ENCODE measurements at regions not wholly inside any gene's neighbourhood (a gene's known extent, or its start where the extent isn't known, plus 50 kb on each side); places are given as distances from the start of the nearest gene placed in this dataset.

DNA sequence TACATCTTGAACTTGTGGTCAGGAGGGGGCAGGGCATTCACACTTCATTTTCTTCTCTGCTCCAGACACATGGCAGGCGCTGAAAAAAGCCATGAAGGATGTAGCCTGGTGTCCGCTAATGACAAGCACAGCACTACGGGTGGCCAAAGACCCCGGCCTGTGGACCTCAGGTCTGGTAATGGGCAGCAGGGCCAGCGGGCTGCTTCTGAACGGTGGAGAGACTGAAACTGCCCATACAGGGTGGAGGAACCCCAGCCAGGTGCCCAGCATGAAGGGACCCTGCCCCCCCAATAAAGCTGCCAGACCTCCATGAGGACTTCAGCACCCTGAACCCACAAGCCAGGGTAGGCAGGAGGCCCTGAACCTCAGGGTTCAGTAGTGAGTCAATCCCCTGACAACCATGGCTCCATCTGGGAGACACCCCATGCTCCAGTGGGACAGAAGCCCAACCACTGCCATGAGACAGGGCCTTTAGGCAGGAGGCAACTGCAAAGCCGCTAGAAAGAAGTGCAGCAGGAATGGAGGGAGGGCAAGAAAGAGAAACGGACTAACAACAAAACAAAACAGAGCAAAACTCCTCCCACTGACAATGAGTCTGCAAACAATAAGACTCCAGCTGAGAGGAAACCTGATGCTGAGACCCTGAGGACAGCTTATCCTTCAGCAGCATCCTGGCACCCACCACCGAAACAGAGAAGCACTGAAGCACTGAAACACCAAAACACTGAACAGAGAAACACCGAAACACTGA, 140.2 kb upstream of the PPP2R2D start:
- Mint-ChIP-seq H3K27ac (no peak overlapping the region), H3K27me3 (peaks cover 8% of the 10 kb centered on the region), H3K4me3 (no peak overlapping the region), H3K36me3 (ENCODE audit: low read depth) (no peaks in the 10 kb centered on the region), H3K9me3 (no peaks in the 10 kb centered on the region), H3K4me1 (ENCODE audit: low read depth) (peaks cover 10% of the 10 kb centered on the region)

DNA sequence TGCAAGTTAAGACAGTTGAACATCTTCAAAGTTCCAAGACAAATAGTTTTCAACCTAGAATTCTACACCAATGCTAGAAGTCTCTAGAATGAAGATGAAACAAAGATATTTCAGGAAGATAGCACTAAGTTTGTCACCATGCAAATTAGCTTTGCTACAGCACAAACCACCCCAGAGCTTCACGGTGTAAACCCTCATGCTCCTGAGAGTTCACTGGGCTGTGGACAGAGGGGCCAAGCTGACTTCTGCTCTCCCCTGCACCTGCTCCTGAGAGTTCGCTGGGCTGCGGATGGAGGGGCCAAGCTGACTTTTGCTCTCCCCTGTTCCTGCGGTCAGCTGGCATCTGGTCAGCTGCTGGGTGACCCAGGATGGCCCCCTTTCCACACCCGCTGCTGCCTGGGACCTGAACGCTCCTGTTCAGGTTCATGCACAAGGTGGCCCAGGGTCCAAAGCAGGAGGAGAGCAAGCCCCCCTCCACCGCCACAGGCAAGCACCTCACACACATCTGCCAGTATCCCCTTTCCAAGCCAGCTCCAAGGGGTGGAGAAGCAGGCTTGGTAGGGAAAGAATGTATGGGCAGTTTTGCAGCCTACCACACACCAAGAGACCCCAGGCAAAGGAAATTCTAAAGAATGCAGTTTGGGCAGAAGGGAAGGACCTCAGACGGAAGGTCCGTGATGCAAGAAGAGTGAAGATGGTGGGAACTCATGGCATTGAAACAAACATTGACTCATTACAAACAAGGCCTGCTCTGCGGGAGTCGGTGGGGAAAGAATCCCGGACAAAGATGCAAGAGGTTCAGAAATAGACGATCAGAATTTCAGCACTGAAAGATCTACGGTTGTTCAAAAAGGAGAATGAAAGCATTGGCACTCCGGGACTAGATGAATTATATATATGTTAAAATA, 137.8 kb upstream of the PPP2R2D start:
- no peak overlapping the region for H3K4me3 Mint-ChIP-seq
- no peaks in the 10 kb centered on the region for H3K36me3 Mint-ChIP-seq (ENCODE audit: low read depth)
- peaks cover 8% of the 10 kb centered on the region for H3K27me3 Mint-ChIP-seq
- H3K27ac Mint-ChIP-seq, result no peak overlapping the region
- no peaks in the 10 kb centered on the region for H3K9me3 Mint-ChIP-seq
- peaks cover 10% of the 10 kb centered on the region for H3K4me1 Mint-ChIP-seq (ENCODE audit: low read depth)

DNA sequence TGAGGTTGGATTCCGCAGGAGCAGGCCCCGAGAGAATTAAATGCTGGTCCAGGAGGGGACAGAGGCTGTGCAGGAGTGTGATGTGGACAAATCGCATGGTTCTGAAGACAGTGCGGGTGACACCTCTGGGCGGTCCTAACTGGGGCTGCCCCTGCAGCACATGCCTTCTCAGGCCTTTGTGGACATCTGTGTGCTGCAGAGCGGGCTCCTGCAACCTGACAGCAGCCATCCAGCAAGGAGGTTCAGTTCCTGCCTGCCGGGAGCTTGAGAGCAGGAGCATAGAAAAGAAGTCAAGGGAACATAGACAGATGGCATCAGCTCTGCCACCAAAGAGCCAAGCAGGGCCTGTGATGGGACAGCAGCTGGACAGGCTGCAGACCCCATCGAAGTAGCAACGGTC, 135.9 kb upstream of the PPP2R2D start:
- H3K4me1 Mint-ChIP-seq (ENCODE audit: low read depth), result peaks cover 10% of the 10 kb centered on the region
- no peak overlapping the region for H3K4me3 Mint-ChIP-seq
- no peak overlapping the region for H3K27ac Mint-ChIP-seq
- no peaks in the 10 kb centered on the region for H3K36me3 Mint-ChIP-seq (ENCODE audit: low read depth)
- H3K9me3 Mint-ChIP-seq, result no peaks in the 10 kb centered on the region
- H3K27me3 Mint-ChIP-seq, result peaks cover 8% of the 10 kb centered on the region

DNA sequence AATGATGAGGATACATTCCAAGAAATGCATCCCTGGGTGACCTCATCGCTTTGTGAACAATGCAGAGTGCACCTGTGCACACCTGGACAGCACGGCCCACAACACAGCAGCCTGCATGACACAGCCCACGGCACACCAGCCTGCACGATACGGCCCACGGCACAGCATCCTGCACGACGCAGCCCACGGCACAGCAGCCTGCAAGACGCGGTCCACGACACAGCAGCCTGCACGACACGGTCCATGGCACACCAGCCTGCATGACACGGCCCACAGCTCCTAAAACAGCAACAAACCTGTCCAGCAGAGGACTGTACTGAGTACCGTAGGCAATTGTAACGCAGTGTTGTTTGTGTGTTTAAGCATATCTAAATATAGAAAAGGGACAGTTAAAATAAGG, 134.7 kb upstream of the PPP2R2D start:
- H3K4me3 Mint-ChIP-seq, result no peak overlapping the region
- no peak overlapping the region for H3K27ac Mint-ChIP-seq
- H3K27me3 Mint-ChIP-seq, result peaks cover 4% of the 10 kb centered on the region
- H3K36me3 Mint-ChIP-seq (ENCODE audit: low read depth), result no peaks in the 10 kb centered on the region
- peaks cover 5% of the 10 kb centered on the region for H3K4me1 Mint-ChIP-seq (ENCODE audit: low read depth)
- no peaks in the 10 kb centered on the region for H3K9me3 Mint-ChIP-seq

DNA sequence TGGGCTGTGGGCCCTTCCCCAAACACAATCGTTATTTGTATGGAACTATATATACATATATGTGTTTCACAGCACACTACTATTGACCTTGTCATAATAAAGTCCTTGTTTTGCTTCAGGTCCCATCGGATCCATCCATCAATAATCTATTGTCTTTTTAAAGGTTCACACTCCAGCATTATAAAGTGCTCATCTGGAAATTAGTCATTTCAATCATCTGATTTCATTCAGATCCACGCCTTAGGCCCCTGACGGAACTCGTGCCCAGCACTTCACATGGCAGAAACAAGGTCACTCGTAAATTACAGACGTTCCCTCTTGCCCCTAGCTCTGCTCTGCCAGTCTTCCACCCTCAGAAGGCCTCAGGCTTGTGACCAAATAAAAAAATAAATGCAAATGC, 133.1 kb upstream of the PPP2R2D start:
- Mint-ChIP-seq H3K4me3 (no peak overlapping the region), H3K36me3 (ENCODE audit: low read depth) (no peaks in the 10 kb centered on the region), H3K4me1 (ENCODE audit: low read depth) (peaks cover 4% of the 10 kb centered on the region), H3K27ac (no peak overlapping the region), H3K9me3 (no peaks in the 10 kb centered on the region), H3K27me3 (no peaks in the 10 kb centered on the region)

DNA sequence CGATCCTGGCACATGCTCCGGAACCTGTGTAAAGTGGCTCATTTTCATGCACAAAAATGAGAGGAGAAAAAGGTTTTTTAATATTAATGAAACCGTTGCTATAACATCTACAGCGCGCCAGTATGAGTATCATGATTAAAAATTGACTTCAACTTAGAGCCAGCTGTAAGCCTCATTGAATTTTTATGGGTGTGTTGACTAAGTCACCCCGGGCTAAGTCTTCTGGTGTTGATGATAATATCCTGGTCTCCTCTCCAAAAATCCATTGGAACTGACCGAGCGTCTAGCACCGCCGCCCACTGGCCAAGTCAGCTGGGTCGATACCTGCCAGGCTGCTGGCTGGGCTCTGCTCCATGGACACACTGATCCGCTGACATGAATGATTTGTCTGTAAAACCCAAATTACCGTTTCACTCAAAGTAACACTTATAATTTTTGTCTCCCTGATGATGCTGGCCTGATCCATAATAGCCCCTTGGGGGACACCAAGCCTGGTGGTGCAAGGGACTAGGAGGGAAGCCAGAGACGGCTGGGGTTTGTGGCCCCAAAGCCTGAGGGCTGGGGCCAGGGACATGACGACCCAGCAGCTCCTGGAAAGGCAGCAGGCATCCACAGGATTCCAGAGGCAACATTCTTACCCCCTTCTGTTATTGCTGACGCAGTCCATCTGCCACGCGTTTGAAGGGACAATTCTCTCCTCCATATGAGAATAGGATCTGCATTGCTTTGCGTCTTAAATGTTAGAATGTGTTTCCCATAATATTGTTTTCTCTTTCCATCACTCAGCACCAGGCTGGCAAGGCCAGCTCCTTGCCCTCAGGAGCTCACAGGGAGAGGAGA, 131.0 kb upstream of the PPP2R2D start:
- Mint-ChIP-seq H3K9me3 (no peaks in the 10 kb centered on the region), H3K27me3 (no peaks in the 10 kb centered on the region), H3K27ac (no peak overlapping the region), H3K4me1 (ENCODE audit: low read depth) (no peaks in the 10 kb centered on the region), H3K36me3 (ENCODE audit: low read depth) (no peaks in the 10 kb centered on the region), H3K4me3 (no peak overlapping the region)

DNA sequence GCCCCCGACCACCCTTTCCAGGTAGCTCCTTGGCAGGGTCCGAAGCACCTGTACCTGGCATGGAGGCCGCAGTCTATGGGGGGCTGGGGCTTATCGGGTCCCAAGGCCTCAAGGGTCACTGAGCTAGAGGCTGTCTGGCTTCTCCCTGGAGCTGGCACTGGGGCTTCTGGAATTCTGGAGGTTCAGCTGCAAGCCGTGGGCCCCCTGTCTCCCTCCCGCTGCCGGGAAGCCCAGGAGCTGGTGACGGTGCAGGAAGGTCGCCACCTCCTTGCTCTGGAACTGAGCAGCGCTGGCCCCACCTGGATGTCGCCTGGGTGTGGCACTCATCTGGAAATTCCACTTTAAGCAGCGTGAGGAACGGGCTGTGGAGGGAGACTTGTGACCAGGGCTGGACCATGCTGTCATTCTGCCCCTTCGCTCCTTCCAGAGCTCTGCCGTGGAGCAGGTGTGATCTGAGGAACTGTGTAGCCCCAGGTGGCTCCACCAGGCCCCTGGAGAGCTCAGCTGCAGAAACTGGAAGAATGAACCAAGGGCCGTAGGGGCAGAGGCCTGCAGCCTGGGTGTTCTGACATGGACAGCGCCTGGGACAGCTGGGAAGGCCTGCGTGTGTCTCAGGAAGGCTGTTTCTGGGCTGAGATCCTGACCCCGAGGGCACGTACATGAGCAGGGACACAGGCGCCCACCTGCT, 129.7 kb upstream of the PPP2R2D start:
- Mint-ChIP-seq H3K27ac (no peak overlapping the region), H3K9me3 (no peaks in the 10 kb centered on the region), H3K36me3 (ENCODE audit: low read depth) (no peaks in the 10 kb centered on the region), H3K4me3 (no peak overlapping the region), H3K27me3 (no peaks in the 10 kb centered on the region), H3K4me1 (ENCODE audit: low read depth) (no peaks in the 10 kb centered on the region)

DNA sequence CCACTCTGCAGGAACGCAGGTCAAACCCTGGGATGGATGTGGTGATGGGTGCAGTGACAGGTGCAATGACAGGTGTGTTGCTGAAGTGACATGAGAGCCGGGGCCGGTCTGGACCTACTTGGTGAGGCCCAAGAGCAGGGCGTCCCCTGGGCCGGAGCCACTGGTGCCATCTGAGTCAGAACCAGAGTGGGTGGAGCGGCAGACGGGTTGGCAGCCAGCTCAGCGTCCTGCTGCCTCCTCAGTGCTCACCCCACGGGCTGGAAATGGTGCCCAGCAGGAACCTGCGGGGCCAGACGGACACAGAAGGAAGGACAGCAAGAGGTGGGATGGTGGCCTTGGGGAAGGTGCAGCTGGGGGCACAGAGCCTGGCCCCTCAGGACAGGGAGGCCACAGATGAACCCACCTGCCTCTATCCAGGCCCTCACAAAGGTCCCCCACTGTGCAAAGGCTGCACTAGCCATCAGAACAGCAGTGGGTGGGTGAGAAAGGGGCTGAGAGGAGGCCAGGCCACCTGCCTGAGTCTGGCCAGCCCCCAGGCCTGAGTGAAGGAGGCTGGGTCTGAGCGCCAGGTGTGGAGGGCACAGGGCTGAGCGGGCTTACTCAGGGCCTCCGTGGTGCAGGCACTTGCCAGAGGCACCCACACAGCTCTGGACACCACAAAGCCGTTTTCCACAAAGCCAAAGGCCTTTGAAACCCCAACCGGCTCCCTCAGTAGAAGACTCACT, 129.0 kb upstream of the PPP2R2D start:
- H3K27me3 Mint-ChIP-seq, result no peaks in the 10 kb centered on the region
- H3K27ac Mint-ChIP-seq, result no peak overlapping the region
- peaks cover 4% of the 10 kb centered on the region for H3K9me3 Mint-ChIP-seq
- no peaks in the 10 kb centered on the region for H3K4me1 Mint-ChIP-seq (ENCODE audit: low read depth)
- H3K4me3 Mint-ChIP-seq, result no peak overlapping the region
- no peaks in the 10 kb centered on the region for H3K36me3 Mint-ChIP-seq (ENCODE audit: low read depth)

DNA sequence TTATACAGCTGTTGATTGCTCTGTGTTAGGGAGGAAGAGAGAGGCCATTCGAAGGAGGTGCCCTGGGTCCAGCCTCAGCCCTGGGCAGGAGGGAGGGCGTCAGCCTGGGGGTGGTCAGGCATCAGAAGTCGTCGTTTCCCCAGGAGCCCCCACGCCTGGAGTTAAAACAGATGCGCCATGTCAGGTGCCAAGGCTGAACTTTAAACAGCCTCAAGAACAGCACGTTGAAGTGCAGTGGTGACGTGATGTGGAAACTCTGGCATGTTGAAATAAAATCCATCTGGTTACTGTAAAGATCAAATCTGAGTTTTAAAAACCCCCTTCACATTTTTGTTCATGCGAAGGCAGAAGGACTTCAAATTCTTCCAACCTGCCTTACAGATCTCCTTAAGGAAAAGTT, 128.4 kb upstream of the PPP2R2D start:
- Mint-ChIP-seq H3K4me1 (ENCODE audit: low read depth) (no peaks in the 10 kb centered on the region), H3K27me3 (no peaks in the 10 kb centered on the region), H3K36me3 (ENCODE audit: low read depth) (no peaks in the 10 kb centered on the region), H3K9me3 (peaks cover 8% of the 10 kb centered on the region), H3K27ac (no peak overlapping the region), H3K4me3 (no peak overlapping the region)

DNA sequence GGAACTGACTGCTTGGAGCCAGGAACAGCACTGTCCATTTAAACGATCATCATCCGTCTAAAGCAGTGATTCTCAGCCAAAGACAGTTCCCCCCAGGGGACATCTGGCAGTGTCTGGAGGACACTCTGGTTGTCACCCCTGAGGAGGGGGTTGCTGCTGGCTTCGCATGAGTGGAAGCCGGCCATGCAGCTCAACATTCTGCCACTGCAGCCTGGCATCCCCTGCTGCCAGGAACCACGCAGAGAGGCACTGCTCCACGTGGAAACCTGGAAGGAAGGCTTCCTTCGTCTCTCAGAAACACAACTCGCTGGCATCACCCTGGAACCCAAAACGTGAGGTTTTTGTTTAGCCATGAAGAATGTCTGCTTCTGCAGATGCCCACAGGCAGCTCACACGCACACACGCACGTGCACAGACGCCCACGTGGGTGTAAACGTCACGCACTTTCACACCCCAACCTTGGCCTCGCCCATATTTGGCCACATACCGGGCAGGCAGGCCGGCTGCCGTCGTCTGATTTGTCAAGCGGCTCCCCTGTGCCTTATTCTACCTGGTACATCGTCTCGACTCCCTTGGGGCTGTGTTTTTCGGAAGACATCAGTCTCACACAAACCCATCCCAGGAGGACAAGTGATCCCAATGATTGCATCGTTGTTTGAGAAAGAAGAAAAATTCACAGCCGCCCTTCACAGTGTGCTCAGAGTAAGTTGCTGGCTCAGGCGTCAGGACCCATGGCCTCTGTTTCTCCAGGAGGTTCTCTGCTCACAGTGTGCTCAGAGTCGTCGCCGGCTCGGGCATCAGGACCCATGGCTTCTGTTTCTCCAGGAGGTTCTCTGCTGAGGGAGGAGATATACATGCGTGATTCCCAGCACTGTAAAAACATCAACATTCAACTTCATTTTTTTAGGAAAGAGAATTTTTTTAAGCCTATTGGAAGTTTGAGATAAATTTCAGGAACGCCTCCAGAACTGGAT, 127.2 kb upstream of the PPP2R2D start:
- peaks cover 15% of the 10 kb centered on the region for H3K9me3 Mint-ChIP-seq
- H3K27ac Mint-ChIP-seq, result no peak overlapping the region
- no peaks in the 10 kb centered on the region for H3K27me3 Mint-ChIP-seq
- H3K4me3 Mint-ChIP-seq, result no peak overlapping the region
- no peaks in the 10 kb centered on the region for H3K36me3 Mint-ChIP-seq (ENCODE audit: low read depth)
- H3K4me1 Mint-ChIP-seq (ENCODE audit: low read depth), result no peaks in the 10 kb centered on the region

DNA sequence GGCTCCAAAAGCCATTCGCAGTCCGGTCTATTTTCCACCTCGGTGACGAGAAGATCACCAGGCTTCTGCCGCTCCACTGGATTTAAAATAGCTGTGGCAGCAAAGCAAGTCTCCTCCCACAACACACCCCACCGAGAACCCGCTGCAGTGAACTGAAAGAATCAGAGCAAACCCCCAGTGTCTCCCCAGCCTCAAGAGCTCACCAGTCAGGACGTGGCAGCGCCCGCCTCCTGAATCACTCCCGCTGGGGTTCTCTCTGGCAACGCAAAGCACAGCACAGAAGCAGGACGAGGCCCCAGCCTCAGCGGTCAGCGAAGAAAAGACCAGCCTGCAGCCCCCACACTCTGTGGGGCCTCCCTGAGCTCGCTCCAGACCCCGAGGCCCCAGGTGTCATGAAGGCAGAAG, 126.1 kb upstream of the PPP2R2D start:
- H3K36me3 Mint-ChIP-seq (ENCODE audit: low read depth), result no peaks in the 10 kb centered on the region
- no peaks in the 10 kb centered on the region for H3K27me3 Mint-ChIP-seq
- H3K4me1 Mint-ChIP-seq (ENCODE audit: low read depth), result no peaks in the 10 kb centered on the region
- H3K9me3 Mint-ChIP-seq, result peaks cover 15% of the 10 kb centered on the region
- no peak overlapping the region for H3K4me3 Mint-ChIP-seq
- H3K27ac Mint-ChIP-seq, result no peak overlapping the region

DNA sequence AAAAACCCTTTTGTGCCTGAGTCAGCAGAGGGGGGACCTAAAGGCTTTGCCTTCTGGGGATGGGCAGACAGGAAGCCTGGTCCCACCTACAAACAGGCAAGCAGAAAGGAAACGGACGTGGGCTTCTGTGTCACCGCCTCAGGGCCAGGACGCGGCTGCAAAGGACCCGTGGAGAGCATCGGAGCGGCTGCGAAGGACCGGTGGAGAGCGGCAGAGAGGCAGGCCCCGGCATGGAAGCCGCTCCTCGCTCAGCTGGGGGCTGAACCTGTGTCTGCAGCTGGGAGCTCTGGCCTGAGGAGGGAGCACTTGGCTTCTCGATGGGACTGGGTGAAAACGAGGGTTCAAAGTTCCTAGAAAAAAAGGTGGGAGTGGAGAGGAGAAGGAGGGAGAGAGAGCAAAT, 125.4 kb upstream of the PPP2R2D start:
- Mint-ChIP-seq H3K27me3 (no peaks in the 10 kb centered on the region), H3K27ac (no peak overlapping the region), H3K4me1 (ENCODE audit: low read depth) (no peaks in the 10 kb centered on the region), H3K9me3 (peaks cover 16% of the 10 kb centered on the region), H3K4me3 (no peak overlapping the region), H3K36me3 (ENCODE audit: low read depth) (no peaks in the 10 kb centered on the region)

DNA sequence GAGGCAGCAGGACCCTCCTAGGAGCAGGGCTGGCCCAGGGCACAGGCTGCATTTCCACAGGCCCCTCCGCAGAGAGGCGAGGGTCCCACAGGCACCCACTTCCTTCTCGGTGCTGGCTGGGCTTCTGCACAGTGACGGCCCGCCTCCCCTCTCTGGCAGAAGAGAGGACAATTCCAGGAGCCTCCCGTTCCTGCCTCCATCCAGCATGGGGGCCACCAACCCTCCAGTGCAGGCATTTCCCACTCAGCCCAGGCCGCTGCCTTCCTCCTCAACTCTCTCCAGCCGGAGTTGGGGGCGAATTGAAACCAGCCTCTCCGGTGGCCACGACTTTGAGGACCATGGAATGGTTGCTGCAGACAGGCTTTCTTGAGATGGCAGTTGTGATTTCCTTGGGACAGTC, 125.0 kb upstream of the PPP2R2D start:
- no peaks in the 10 kb centered on the region for H3K36me3 Mint-ChIP-seq (ENCODE audit: low read depth)
- no peaks in the 10 kb centered on the region for H3K4me1 Mint-ChIP-seq (ENCODE audit: low read depth)
- H3K27ac Mint-ChIP-seq, result no peak overlapping the region
- H3K9me3 Mint-ChIP-seq, result peaks cover 19% of the 10 kb centered on the region
- H3K27me3 Mint-ChIP-seq, result no peaks in the 10 kb centered on the region
- no peak overlapping the region for H3K4me3 Mint-ChIP-seq
